ENCODE measurements at regions not wholly inside any gene's neighbourhood (a gene's known extent, or its start where the extent isn't known, plus 50 kb on each side); places are given as distances from the start of the nearest gene placed in this dataset.

- 83 to 85% methylated on average over 12 of the region's 12 CpGs for WGBS, 2 donors
- Histone ChIP-seq H3K4me3 (no peak overlapping the region), H3K4me1 (no peaks in the 10 kb centered on the region), H3K27ac (no peak overlapping the region), H3K36me3 (no peaks in the 10 kb centered on the region), H3K9me3 (peaks cover 0 to 13% (median 0%) of the 10 kb centered on the region in 4 donors), H3K27me3 (no peaks in the 10 kb centered on the region)
- DNase-seq = no peak
- intact Hi-C loops (cut with DNase I) = loop anchor here (5.0 kb wide), 1 partner anchor 226 kb away; the partner anchor contains the start of genes PEG3 and ZIM2
- TF ChIP-seq EP300 (IDR thresholded peaks at IDR 0.05) (no peak), POLR2A (IDR thresholded peaks at IDR 0.05) (no peak), CTCF (IDR thresholded peaks at IDR 0.05) (no peak)
Observed at GRCh38 chr19:57068311-57068710, 51.5 kb upstream of the USP29 start.

- TF ChIP-seq POLR2A (IDR thresholded peaks at IDR 0.05) (no peak), CTCF (IDR thresholded peaks at IDR 0.05) (peak in 3 of 4 experiments; percentile 18 to 48 (median 47))
- Histone ChIP-seq H3K27ac (no peak overlapping the region), H3K27me3 (no peaks in the 10 kb centered on the region), H3K4me3 (no peak overlapping the region), H3K4me1 (no peaks in the 10 kb centered on the region), H3K36me3 (no peaks in the 10 kb centered on the region), H3K9me3 (peaks cover 0 to 9% (median 0%) of the 10 kb centered on the region in 4 donors)
- intact Hi-C loops (cut with DNase I) = loop anchor here (1.0 to 5.0 kb wide), 2 partner anchors 227 to 321 kb away; partner anchors contain the start of genes PEG3 and ZIM2
- 40 to 52% methylated on average over 24 of the region's 24 CpGs for WGBS, 2 donors
- peak; percentile 73 for DNase-seq
Observed at GRCh38 chr19:57068921-57069697, 50.7 kb upstream of the USP29 start.

Small RNAs in the stretch of these regions (small RNA-seq; reads per million reads assigned to genes)
- 0 reads per million in 3 donors for gene AC044792.1
